ENCODE measurements at regions not wholly inside any gene's neighbourhood (a gene's known extent, or its start where the extent isn't known, plus 50 kb on each side); places are given as distances from the start of the nearest gene placed in this dataset.

- no peak for ATAC-seq
- H3K36me3 ChIP-seq (ENCODE audit: control insufficient read depth, insufficient read depth, low read length) = no peaks in the 10 kb centered on the region
- WGBS (ENCODE audit: insufficient coverage) = 33% methylated on average over 2 of the region's 4 CpGs
- Mint-ChIP-seq H3K27me3 (ENCODE audit: low read depth in 2 of 2) (no peaks in the 10 kb centered on the region), H3K4me3 (no peak overlapping the region), H3K9me3 (peaks cover 11 to 28% of the 10 kb centered on the region in 2 donors), H3K36me3 (peaks cover 9% of the 10 kb centered on the region), H3K4me1 (no peaks in the 10 kb centered on the region), H3K27ac (no peak overlapping the region)
- no peak overlapping the region for H3K27ac ChIP-seq (ENCODE audit: low read length)
- H3K4me1 ChIP-seq (ENCODE audit: control insufficient read depth, insufficient read depth, low read length) = no peaks in the 10 kb centered on the region
- intact Hi-C loops (cut with micrococcal nuclease) = no loop called here
- no peak for DNase-seq
- no peaks in the 10 kb centered on the region for H3K27me3 ChIP-seq (ENCODE audit: control insufficient read depth, insufficient read depth, low read length)
- H3K4me3 ChIP-seq (ENCODE audit: low read length) = no peak overlapping the region
- TF ChIP-seq, protein P1, sequence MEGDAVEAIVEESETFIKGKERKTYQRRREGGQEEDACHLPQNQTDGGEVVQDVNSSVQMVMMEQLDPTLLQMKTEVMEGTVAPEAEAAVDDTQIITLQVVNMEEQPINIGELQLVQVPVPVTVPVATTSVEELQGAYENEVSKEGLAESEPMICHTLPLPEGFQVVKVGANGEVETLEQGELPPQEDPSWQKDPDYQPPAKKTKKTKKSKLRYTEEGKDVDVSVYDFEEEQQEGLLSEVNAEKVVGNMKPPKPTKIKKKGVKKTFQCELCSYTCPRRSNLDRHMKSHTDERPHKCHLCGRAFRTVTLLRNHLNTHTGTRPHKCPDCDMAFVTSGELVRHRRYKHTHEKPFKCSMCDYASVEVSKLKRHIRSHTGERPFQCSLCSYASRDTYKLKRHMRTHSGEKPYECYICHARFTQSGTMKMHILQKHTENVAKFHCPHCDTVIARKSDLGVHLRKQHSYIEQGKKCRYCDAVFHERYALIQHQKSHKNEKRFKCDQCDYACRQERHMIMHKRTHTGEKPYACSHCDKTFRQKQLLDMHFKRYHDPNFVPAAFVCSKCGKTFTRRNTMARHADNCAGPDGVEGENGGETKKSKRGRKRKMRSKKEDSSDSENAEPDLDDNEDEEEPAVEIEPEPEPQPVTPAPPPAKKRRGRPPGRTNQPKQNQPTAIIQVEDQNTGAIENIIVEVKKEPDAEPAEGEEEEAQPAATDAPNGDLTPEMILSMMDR (IDR thresholded peaks at IDR 0.05) = no peak
- H3K9me3 ChIP-seq (ENCODE audit: control insufficient read depth, insufficient read depth, low read length) = peaks cover 6% of the 10 kb centered on the region
These were observed 1707.9 kb upstream of the PRR20A start for GRCh38 chr13:55432814-55433213.

DNA sequence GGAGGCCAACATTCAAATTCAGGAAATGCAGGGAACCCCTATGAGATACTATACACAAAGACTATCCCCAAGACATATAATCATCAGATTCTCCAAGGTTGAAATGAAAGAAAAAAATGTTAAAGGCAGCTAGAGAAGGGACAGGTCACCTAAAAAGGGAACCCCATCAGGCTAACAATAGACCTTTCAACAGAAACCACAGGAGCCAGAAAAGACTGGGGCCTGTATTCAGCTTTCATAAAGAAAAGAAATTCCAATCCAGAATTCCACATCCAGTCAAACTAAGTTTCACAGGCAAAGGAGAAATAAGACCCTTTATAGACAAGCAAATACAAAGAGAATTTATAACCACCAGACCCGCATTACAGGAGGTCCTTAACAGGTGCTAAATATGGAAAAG is 1703.6 kb upstream of the PRR20A start:
- Histone ChIP-seq H3K27me3 (ENCODE audit: control insufficient read depth, insufficient read depth, low read length) (no peaks in the 10 kb centered on the region), H3K27ac (ENCODE audit: low read length) (no peak overlapping the region), H3K36me3 (ENCODE audit: control insufficient read depth, insufficient read depth, low read length) (no peaks in the 10 kb centered on the region), H3K9me3 (ENCODE audit: control insufficient read depth, insufficient read depth, low read length) (peaks cover 8% of the 10 kb centered on the region), H3K4me3 (ENCODE audit: low read length) (no peak overlapping the region), H3K4me1 (ENCODE audit: control insufficient read depth, insufficient read depth, low read length) (no peaks in the 10 kb centered on the region)
- H3K4me3 Mint-ChIP-seq = no peak overlapping the region
- ATAC-seq = no peak
- 0% methylated on average over 1 of the region's 1 CpG for WGBS (ENCODE audit: insufficient coverage)
- H3K27ac Mint-ChIP-seq = no peak overlapping the region
- H3K9me3 Mint-ChIP-seq = peaks cover 12 to 27% of the 10 kb centered on the region in 2 donors
- H3K27me3 Mint-ChIP-seq (ENCODE audit: low read depth in 2 of 2) = no peaks in the 10 kb centered on the region
- TF ChIP-seq, protein P1 (IDR thresholded peaks at IDR 0.05) = no peak
- H3K4me1 Mint-ChIP-seq = no peaks in the 10 kb centered on the region
- intact Hi-C loops (cut with micrococcal nuclease) = no loop called here
- no peak for DNase-seq
- peaks cover 9% of the 10 kb centered on the region for H3K36me3 Mint-ChIP-seq

DNA sequence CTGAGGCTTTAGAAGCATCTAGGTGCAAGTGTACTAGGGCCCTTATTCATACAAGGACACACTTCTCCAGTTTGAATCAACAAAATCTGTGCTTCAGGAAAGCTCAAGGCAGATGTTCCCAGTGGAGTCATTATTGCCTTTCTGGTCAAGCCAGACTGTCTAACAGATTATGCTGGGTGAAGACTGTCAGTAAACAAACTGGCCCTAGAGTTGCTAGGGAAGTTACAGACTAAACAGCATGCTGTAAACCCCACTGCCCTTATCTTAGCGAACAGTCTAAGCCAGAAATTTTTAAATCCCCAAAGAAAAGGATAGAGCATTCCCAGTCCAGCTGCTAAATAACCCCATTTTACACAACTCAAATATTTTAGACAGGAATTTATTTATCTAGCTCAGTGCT is 1701.3 kb upstream of the PRR20A start:
- Histone ChIP-seq H3K36me3 (ENCODE audit: control insufficient read depth, insufficient read depth, low read length) (no peaks in the 10 kb centered on the region), H3K4me1 (ENCODE audit: control insufficient read depth, insufficient read depth, low read length) (no peaks in the 10 kb centered on the region), H3K27me3 (ENCODE audit: control insufficient read depth, insufficient read depth, low read length) (no peaks in the 10 kb centered on the region), H3K4me3 (ENCODE audit: low read length) (no peak overlapping the region), H3K27ac (ENCODE audit: low read length) (no peak overlapping the region), H3K9me3 (ENCODE audit: control insufficient read depth, insufficient read depth, low read length) (peaks cover 8% of the 10 kb centered on the region)
- no peak for ATAC-seq
- Mint-ChIP-seq H3K27ac (no peak overlapping the region), H3K4me3 (no peak overlapping the region), H3K9me3 (peaks cover 12 to 23% of the 10 kb centered on the region in 2 donors), H3K4me1 (no peaks in the 10 kb centered on the region), H3K27me3 (ENCODE audit: low read depth in 2 of 2) (no peaks in the 10 kb centered on the region), H3K36me3 (peaks cover 9% of the 10 kb centered on the region)
- 47% methylated on average over 1 of the region's 1 CpG for WGBS (ENCODE audit: insufficient coverage)
- TF ChIP-seq, protein P1 (IDR thresholded peaks at IDR 0.05) = no peak
- DNase-seq = no peak
- intact Hi-C loops (cut with micrococcal nuclease) = no loop called here

- Histone ChIP-seq H3K4me3 (ENCODE audit: low read length) (no peak overlapping the region), H3K27ac (ENCODE audit: low read length) (no peak overlapping the region), H3K9me3 (ENCODE audit: control insufficient read depth, insufficient read depth, low read length) (peaks cover 9% of the 10 kb centered on the region), H3K27me3 (ENCODE audit: control insufficient read depth, insufficient read depth, low read length) (no peaks in the 10 kb centered on the region), H3K4me1 (ENCODE audit: control insufficient read depth, insufficient read depth, low read length) (no peaks in the 10 kb centered on the region), H3K36me3 (ENCODE audit: control insufficient read depth, insufficient read depth, low read length) (no peaks in the 10 kb centered on the region)
- intact Hi-C loops (cut with micrococcal nuclease) = no loop called here
- DNase-seq (no peak), ATAC-seq (no peak)
- Mint-ChIP-seq H3K9me3 (peaks cover 11 to 17% of the 10 kb centered on the region in 2 donors), H3K36me3 (peaks cover 9% of the 10 kb centered on the region), H3K4me3 (no peak overlapping the region), H3K27me3 (ENCODE audit: low read depth in 2 of 2) (no peaks in the 10 kb centered on the region), H3K27ac (no peak overlapping the region), H3K4me1 (no peaks in the 10 kb centered on the region)
- TF ChIP-seq, protein P1 (IDR thresholded peaks at IDR 0.05) = no peak
- 63% methylated on average over 3 of the region's 4 CpGs for WGBS (ENCODE audit: insufficient coverage)
These were observed 1700.1 kb upstream of the PRR20A start for GRCh38 chr13:55440465-55441085.
